ENCODE measurements at regions not wholly inside any gene's neighbourhood (a gene's known extent, or its start where the extent isn't known, plus 50 kb on each side); places are given as distances from the start of the nearest gene placed in this dataset.

GRCh38 chr2:121075006-121075551, 209.9 kb downstream of the TFCP2L1 start (continued):
- peak; percentile 90 for TF ChIP-seq ZNF281 (CRISPR knock-in tag; IDR thresholded peaks at IDR 0.05)
- TF ChIP-seq ZNF263 (CRISPR knock-in tag; IDR thresholded peaks at IDR 0.05; ENCODE audit: low read depth) = peak; percentile 50; the same call in 1 of the 2 replicates
- TF ChIP-seq, protein P1, sequence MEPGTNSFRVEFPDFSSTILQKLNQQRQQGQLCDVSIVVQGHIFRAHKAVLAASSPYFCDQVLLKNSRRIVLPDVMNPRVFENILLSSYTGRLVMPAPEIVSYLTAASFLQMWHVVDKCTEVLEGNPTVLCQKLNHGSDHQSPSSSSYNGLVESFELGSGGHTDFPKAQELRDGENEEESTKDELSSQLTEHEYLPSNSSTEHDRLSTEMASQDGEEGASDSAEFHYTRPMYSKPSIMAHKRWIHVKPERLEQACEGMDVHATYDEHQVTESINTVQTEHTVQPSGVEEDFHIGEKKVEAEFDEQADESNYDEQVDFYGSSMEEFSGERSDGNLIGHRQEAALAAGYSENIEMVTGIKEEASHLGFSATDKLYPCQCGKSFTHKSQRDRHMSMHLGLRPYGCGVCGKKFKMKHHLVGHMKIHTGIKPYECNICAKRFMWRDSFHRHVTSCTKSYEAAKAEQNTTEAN (CRISPR knock-in tag; IDR thresholded peaks at IDR 0.05) = peak; percentile 92; the same call in 1 of the 2 replicates
- no peak for TF ChIP-seq GABPB1 (CRISPR knock-in tag; IDR thresholded peaks at IDR 0.05)
- TF ChIP-seq CBFB (CRISPR knock-in tag; IDR thresholded peaks at IDR 0.05; ENCODE audit: low read depth) = no peak
- peak; percentile 94 for TF ChIP-seq CREB1 (CRISPR knock-in tag; IDR thresholded peaks at IDR 0.05)
- peak; percentile 98 for TF ChIP-seq ETV6 (CRISPR knock-in tag; IDR thresholded peaks at IDR 0.05)
- TF ChIP-seq RORB (CRISPR knock-in tag; IDR thresholded peaks at IDR 0.05) = no peak
- peak; percentile 46; the same call in 1 of the 2 replicates for TF ChIP-seq NFYB (CRISPR knock-in tag; conservative IDR thresholded peaks at IDR 0.05; ENCODE audit: low read depth)
- TF ChIP-seq, protein P2, sequence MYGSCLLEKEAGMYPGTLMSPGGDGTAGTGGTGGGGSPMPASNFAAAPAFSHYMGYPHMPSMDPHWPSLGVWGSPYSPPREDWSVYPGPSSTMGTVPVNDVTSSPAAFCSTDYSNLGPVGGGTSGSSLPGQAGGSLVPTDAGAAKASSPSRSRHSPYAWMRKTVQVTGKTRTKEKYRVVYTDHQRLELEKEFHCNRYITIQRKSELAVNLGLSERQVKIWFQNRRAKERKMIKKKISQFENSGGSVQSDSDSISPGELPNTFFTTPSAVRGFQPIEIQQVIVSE (CRISPR knock-in tag; IDR thresholded peaks at IDR 0.05; ENCODE audit: borderline replicate concordance) = peak; percentile 94
- TF ChIP-seq TP53 (CRISPR knock-in tag; IDR thresholded peaks at IDR 0.05) = peak; percentile 83; the same call in 1 of the 2 replicates
- no peak for TF ChIP-seq HMGXB4 (CRISPR knock-in tag; IDR thresholded peaks at IDR 0.05)
- TF ChIP-seq PRRX2 (CRISPR knock-in tag; IDR thresholded peaks at IDR 0.05) = peak; percentile 100
- TF ChIP-seq ZNF121 (CRISPR knock-in tag; IDR thresholded peaks at IDR 0.05) = no peak
- peak; percentile 95 for TF ChIP-seq MYBL2 (CRISPR knock-in tag; IDR thresholded peaks at IDR 0.05)
- peak; percentile 83; the same call in 1 of the 2 replicates for TF ChIP-seq CREM (CRISPR knock-in tag; IDR thresholded peaks at IDR 0.05)
- TF ChIP-seq SOX15 (CRISPR knock-in tag; IDR thresholded peaks at IDR 0.05) = peak; percentile 83
- TF ChIP-seq SMAD4 (CRISPR knock-in tag; IDR thresholded peaks at IDR 0.05) = peak; percentile 90
- TF ChIP-seq, protein P3, sequence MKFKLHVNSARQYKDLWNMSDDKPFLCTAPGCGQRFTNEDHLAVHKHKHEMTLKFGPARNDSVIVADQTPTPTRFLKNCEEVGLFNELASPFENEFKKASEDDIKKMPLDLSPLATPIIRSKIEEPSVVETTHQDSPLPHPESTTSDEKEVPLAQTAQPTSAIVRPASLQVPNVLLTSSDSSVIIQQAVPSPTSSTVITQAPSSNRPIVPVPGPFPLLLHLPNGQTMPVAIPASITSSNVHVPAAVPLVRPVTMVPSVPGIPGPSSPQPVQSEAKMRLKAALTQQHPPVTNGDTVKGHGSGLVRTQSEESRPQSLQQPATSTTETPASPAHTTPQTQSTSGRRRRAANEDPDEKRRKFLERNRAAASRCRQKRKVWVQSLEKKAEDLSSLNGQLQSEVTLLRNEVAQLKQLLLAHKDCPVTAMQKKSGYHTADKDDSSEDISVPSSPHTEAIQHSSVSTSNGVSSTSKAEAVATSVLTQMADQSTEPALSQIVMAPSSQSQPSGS (CRISPR knock-in tag; IDR thresholded peaks at IDR 0.05; ENCODE audit: borderline replicate concordance, low read depth) = peak; percentile 77; the same call in 1 of the 2 replicates
- TF ChIP-seq, protein P4, sequence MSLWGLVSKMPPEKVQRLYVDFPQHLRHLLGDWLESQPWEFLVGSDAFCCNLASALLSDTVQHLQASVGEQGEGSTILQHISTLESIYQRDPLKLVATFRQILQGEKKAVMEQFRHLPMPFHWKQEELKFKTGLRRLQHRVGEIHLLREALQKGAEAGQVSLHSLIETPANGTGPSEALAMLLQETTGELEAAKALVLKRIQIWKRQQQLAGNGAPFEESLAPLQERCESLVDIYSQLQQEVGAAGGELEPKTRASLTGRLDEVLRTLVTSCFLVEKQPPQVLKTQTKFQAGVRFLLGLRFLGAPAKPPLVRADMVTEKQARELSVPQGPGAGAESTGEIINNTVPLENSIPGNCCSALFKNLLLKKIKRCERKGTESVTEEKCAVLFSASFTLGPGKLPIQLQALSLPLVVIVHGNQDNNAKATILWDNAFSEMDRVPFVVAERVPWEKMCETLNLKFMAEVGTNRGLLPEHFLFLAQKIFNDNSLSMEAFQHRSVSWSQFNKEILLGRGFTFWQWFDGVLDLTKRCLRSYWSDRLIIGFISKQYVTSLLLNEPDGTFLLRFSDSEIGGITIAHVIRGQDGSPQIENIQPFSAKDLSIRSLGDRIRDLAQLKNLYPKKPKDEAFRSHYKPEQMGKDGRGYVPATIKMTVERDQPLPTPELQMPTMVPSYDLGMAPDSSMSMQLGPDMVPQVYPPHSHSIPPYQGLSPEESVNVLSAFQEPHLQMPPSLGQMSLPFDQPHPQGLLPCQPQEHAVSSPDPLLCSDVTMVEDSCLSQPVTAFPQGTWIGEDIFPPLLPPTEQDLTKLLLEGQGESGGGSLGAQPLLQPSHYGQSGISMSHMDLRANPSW (CRISPR knock-in tag; conservative IDR thresholded peaks at IDR 0.05; ENCODE audit: low read depth) = no peak
- TF ChIP-seq FOXP1 (CRISPR knock-in tag; IDR thresholded peaks at IDR 0.05; ENCODE audit: borderline replicate concordance) = peak; percentile 97
- TF ChIP-seq, protein P5, sequence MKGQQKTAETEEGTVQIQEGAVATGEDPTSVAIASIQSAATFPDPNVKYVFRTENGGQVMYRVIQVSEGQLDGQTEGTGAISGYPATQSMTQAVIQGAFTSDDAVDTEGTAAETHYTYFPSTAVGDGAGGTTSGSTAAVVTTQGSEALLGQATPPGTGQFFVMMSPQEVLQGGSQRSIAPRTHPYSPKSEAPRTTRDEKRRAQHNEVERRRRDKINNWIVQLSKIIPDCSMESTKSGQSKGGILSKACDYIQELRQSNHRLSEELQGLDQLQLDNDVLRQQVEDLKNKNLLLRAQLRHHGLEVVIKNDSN (CRISPR knock-in tag; IDR thresholded peaks at IDR 0.05) = peak; percentile 68
- TF ChIP-seq IRF2 (CRISPR knock-in tag; IDR thresholded peaks at IDR 0.05; ENCODE audit: borderline replicate concordance, low read depth) = 0 out of 2 replicates have a peak, but pooled peaks have one; percentile 24
- TF ChIP-seq, protein P6, sequence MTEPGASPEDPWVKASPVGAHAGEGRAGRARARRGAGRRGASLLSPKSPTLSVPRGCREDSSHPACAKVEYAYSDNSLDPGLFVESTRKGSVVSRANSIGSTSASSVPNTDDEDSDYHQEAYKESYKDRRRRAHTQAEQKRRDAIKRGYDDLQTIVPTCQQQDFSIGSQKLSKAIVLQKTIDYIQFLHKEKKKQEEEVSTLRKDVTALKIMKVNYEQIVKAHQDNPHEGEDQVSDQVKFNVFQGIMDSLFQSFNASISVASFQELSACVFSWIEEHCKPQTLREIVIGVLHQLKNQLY (CRISPR knock-in tag; IDR thresholded peaks at IDR 0.05) = peak; percentile 37; the same call in 1 of the 2 replicates
- peak; percentile 63; the same call in 1 of the 2 replicates for TF ChIP-seq NR1H2 (CRISPR knock-in tag; IDR thresholded peaks at IDR 0.05)
- TF ChIP-seq, protein P7, sequence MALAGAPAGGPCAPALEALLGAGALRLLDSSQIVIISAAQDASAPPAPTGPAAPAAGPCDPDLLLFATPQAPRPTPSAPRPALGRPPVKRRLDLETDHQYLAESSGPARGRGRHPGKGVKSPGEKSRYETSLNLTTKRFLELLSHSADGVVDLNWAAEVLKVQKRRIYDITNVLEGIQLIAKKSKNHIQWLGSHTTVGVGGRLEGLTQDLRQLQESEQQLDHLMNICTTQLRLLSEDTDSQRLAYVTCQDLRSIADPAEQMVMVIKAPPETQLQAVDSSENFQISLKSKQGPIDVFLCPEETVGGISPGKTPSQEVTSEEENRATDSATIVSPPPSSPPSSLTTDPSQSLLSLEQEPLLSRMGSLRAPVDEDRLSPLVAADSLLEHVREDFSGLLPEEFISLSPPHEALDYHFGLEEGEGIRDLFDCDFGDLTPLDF (CRISPR knock-in tag; IDR thresholded peaks at IDR 0.05) = peak; percentile 42; the same call in 1 of the 2 replicates
- peak; percentile 100 for TF ChIP-seq EMX1 (CRISPR knock-in tag; IDR thresholded peaks at IDR 0.05)
